Germinal center (tissue), 1 donor: ENCODE measurements at regions not wholly inside any gene's neighbourhood (a gene's known extent, or its start where the extent isn't known, plus 50 kb on each side); places are given as distances from the start of the nearest gene placed in this dataset.
"Not testable (repeated sequence)": the region's sequence is repeated elsewhere in the genome, so short reads cannot be mapped to it uniquely, and the experiment has no call there.

Source experiments
- DNase-seq: peaks from one replicate; pipeline ENCODE4 v3.0.0; 2012; ENCODE audit warnings: mixed read lengths, low spot score

DNA sequence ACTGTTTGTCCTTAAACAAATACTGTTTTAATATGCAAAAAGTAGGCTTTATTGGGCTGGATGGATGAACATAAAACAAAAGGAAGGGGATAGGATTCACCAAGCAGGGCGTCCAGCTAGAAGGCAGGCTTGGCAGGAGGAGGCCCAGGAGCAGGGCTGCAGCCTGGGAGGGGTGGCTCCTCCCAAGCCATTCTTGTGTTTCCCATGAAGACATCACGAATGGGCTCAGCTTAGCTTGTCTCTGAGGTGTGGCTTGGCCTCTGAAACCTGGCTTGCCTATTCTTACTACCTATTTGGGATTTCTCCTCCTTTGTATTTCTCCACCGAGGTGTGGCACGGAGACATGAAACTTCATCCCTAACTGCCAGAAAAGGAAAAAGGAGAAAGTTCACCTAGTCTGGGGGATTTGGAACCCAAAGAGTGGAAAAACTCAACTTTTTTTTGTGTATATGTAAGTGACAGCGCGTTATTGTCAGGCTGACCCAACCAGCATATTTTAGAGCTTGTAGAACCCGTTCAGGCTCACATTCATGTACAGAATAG, 481.9 kb upstream of the SPRED2 start:
- no peak for DNase-seq

DNA sequence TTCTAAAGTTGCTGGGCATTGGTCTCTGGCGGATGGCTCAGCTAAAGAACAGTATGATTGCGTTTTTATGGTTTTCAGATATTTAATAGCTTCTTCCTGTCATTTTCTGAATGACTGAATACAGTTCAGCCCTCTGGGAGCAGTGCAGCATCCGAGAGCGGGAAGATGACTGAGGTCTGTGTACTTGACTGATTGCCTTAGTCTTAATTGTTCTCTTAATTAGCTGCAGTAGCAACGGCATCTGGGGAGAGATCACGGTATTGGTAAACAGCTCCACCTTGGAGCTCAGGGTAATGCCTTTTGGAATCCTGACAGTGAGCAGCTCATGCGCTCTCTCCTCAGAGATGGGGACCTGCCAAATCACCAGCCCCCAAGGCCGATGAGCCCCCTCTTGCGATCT, 481.4 kb upstream of the SPRED2 start:
- no peak for DNase-seq

DNA sequence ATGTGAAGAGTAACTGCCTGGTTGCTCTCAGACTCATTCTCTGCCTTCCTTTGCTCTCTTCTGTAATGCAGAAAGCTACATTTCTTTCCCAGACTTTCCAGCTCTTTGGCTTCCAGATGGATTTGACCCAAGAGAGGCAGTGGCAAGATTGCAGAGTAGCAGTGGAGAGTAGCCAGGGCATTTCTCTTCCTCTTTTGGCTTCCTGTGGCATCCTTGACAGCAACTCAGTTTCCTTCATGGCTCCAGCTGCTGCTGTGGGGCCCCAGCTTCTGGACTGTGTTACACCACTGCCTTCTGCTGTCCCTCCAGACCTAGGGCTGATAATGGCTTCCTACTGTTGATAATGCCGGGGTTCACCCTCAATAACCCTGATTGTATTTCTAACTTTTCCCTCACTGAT, 469.4 kb upstream of the SPRED2 start:
- no peak for DNase-seq

DNA sequence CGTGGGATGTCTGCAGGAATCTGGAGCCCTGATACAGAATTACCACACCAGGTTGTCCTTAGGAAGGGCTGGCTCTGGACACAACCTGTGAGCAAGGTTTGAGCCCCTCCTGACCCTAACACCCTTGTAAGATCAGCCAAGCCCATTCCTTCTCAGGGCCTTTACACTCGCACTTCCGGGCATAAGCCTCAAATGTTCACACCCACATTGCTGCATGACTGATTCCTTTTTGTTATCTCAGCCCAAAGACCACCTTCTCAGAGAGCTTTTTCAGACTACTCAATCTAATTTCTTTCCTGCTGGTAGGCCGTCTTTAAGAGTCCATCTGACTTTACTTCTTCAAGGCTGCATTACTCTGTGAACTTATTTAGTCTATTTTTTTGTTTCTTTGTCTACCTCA, 464.0 kb upstream of the SPRED2 start:
- no peak for DNase-seq

DNA sequence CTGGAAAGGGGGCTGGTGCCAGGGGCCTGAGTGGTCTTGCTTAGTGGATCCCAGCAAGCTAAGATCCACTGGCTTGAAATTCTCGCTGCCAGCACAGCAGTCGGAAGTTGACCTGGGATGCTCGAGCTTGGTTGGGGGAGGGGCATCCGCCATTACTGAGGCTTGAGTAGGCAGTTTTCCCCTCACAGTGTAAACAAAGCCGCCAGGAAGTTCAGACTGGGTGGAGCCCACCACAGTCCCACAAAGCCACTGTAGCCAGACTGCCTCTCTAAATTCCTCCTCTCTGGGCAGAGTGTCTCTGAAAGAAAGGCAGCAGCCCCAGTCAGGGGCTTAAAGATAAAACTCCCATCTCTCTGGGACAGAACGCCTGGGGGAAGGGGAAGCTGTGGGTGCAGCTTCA, 457.7 kb upstream of the SPRED2 start:
- DNase-seq = not testable (repeated sequence)

DNA sequence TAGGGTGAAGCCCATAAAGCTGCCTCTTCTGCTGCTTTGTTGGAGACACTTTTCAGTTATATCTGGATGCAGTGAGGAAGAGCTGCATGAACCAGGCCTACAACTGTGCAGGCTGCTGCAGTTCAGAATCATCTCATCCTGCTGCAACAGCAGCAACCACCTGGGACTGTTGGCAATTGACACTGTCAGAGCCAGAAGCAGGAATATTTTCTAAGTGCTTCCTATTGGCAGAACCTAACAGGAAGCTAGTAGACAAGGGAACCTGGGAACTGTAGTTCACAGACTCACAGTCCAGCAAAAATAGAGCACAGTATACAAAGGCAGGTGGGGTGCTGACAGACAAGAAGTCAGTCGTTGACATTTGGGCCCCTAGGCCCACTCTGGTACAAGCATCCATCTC, 452.9 kb upstream of the SPRED2 start:
- DNase-seq = no peak

DNA sequence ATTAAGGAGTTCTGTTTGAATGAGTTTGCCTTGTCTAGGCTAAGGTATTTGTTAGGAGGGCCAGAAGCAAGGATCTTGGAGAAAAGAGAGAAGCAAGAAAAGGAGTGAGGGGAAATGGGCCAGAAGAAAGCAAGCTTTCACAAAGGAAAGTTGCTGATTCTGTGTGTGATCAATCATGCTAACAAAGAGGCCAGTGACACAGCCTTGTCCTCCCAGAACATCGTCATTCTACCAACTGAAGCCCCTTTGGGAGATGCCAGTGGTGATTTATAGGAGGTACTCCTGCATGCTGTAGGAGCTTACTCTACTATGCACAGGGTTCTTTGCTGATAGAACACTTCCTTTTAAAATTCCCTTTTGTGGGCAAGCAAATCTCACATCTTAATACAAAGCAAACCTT, 449.2 kb upstream of the SPRED2 start:
- no peak for DNase-seq

- DNase-seq = no peak
These were observed 448.0 kb upstream of the SPRED2 start for GRCh38 chr2:65880436-65880835.

- no peak for DNase-seq
These were observed 445.6 kb upstream of the SPRED2 start for GRCh38 chr2:65878011-65878340.

DNA sequence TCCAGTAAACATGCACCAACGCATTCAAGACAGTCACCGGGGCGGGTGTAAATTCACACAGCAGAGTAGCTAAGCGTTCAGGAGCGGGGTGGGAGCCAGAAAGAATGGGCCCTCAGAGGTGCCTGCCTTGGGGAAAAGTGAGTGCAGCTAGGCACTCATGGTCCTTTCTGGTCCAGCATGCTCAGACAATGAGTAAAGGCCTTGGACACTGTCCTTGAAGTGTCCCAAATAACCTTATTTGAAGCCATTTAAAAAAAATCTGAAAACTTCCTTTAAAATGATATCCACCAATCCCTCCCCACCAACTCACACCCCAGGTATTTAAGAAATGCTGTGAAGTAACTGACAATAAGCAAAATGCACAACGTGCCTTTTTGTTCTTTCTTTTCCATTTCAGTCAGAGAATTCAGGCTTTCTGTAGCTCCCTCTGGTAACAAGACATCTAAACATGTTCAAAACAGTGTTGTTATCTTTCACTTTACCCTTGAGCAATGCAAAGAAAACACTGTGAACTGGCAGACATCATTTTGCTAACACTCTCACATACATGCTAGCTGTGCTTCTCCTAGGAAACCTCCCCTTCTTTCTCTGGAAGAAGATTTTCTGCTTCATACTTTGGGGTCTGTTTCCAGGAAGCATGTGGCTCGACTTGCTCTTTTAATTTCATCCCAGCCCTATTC, 445.1 kb upstream of the SPRED2 start:
- DNase-seq = no peak

GRCh38 chr2:65876114-65876513, 443.7 kb upstream of the SPRED2 start:
- DNase-seq = no peak

DNA sequence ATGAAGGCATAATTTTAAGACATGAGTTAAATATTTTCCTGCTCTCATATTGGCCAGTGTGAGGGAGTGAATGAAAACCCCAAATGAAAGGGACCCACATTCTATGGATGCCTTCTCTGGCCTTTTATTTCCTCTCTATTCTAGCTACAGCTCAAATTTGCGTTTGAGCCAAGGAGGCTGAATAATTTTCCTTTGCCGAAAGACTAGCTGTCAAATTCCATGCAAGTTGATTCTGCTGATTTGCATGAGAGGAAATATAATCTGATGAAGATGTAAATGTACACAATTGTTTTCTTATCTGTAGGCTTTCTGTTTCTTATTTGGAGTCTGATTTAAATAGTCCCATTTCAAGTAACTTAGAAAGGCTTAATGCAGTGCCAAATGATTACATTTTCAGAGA, 438.4 kb upstream of the SPRED2 start:
- DNase-seq = no peak

- DNase-seq = no peak
These were observed 436.9 kb upstream of the SPRED2 start for GRCh38 chr2:65869296-65869695.

DNA sequence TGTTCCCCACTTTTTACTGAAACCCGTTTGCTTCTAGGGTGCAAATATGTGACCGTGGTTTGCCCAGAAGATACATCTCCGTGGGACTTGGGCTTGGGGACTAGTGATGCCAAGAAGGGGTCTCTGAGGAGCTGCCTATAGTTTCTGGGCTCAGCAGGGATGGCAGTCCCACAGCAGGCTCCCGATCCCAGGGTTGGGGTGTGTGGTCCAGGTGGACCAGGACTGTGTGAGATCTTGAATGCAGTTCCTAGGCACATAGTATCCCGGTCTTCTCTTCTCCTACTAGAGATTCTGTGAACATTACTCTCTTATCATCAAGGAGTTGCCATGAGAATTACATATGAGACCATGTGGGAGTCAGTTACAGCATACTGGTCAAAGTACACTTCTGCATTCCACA, 435.8 kb upstream of the SPRED2 start:
- DNase-seq = no peak

DNA sequence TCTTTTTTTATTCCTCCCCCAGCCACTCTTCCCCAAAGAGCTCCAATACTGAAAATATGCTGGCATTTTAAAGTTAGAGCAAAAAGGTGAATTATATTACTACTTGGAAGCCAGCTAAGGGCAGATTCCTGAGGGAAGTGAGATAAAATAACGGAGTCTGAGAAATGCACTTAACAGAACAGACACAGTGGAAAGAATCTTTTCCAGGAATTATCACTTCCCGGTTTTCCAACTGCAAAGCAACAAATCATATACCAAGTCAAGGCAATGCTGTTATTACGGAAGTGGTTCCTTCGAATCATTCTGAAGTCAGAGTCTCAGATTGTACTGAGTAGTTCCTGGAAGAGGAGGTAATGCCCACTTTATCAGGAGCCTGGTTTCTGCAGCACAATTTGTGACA, 435.0 kb upstream of the SPRED2 start:
- DNase-seq = no peak

DNA sequence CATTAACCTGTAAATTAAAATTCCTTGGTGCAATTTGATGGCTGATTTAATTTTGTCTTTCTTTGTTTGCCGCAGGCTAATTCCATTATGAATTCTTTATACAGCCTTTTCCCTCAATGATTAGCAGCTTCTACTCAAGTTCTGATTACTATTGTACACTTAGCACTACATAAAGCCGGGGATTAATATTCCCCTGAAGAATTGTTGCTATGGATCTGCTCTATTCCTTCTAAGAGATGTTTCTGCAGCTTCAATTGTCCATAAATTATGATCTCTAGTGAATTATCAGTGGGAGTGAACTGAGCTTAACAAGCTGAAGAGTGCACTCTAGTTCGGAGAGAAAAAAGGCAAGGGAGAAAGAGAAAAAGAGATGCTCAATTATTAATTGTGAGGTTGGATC, 433.7 kb upstream of the SPRED2 start:
- no peak for DNase-seq

- DNase-seq = no peak
These were observed 432.2 kb upstream of the SPRED2 start for GRCh38 chr2:65864619-65865018.

GRCh38 chr2:65863713-65864112, 431.3 kb upstream of the SPRED2 start:
- no peak for DNase-seq

GRCh38 chr2:65856928-65857327, 424.5 kb upstream of the SPRED2 start:
- DNase-seq = no peak

GRCh38 chr2:65856423-65856822, 424.0 kb upstream of the SPRED2 start:
- DNase-seq = no peak

- no peak for DNase-seq
These were observed 418.3 kb upstream of the SPRED2 start for GRCh38 chr2:65850695-65851094.

DNA sequence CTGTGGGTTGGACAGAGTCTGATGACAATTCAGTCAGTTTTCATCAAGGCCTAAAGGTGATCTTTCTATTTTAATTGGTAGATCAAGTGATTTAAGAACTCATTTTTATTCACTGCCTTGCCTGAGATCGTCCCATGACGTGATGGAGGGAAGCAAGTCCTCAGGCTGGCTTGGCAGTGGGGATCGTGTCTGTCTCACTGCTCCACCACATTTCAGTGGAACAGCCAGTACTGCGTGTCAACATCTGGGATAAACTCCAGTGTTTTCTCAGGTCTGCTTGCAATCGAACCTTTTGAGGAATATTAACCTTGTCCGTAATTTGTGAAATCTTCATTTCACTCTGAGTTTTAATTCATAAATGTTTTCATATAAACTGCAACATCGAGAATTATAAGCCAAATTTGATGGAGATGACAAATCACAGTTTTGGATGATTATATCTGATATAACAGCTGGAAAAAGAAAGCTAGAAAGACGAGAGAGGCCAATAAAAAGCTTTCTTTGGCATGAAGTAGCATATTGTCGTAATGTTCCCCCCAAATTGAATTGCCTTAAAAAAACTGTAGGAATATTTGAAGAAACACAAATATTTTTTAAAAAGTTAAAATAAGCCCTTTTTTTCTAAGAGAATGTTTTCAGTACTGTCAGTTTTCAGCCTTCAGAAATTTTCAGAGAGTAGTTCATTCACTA, 414.7 kb upstream of the SPRED2 start:
- DNase-seq = no peak

DNA sequence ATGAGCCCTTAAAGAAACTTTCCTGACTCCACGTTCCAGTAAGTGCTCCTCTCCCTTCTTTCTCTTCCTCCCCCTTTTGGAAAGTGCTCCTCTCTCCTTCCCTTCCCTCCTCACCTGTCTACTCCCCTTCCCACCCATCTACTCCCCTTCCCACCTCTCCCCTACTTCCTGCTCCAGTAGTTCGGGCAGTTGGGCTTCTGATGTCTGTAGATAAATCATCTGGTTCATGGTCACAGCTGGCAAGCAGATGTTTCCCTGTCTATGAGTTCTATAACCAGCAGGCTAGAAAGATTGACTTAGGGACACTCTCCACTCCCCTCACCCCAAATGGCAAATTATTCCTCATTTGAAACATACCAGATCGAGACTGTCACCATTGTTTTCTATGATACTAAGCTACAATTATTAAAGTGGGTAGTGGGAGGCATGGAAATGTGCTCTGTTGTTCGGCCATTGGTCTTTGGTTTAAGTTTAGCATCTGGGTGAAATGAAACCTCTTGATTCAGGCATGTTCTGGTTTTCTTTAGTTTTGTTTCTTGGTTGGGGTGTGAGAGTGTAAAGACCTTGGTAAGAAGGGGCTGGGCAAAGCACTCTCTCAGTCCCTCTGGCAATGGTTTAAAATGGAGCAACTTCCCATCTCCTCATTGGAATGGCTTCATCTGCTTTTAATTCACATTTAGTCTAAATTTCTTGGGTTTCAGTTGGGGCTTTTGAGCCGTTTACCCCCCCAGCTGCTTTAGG, 413.2 kb upstream of the SPRED2 start:
- DNase-seq = no peak
